ENCODE measurements at regions not wholly inside any gene's neighbourhood (a gene's known extent, or its start where the extent isn't known, plus 50 kb on each side); places are given as distances from the start of the nearest gene placed in this dataset.

GRCh38 chr4:148922497-148922896 is 480.3 kb upstream of the NR3C2 start:
- TF ChIP-seq EP300 (IDR thresholded peaks at IDR 0.05), result no peak
- no peak for TF ChIP-seq CTCF (IDR thresholded peaks at IDR 0.05)
- TF ChIP-seq POLR2A (IDR thresholded peaks at IDR 0.05), result no peak
